Esophagus squamous epithelium (tissue), 4 donors: ENCODE measurements at regions not wholly inside any gene's neighbourhood (a gene's known extent, or its start where the extent isn't known, plus 50 kb on each side); places are given as distances from the start of the nearest gene placed in this dataset.

Experiments used
- CTCF ChIP-seq, 6 experiments: fragments of 450-650 bp in 4 of 6; fragments of 200-600 bp in 2 of 6; sonication (generic) in 2 of 6; IDR thresholded peaks; one replicate each; pipeline ENCODE4 v1.5.1; 2016 to 2019; ENCODE audit warnings: antibody characterized with exemption in 6 of 6, mild to moderate bottlenecking in 4 of 6, moderate library complexity in 4 of 6
- POLR2A ChIP-seq, 4 donors: fragments of 450-650 bp; IDR thresholded peaks; one replicate each; pipeline ENCODE4 v1.6.1; 2017; ENCODE audit warnings: antibody characterized with exemption in 4 of 4, mild to moderate bottlenecking in 4 of 4, moderate library complexity in 3 of 4

- TF ChIP-seq POLR2A (IDR thresholded peaks at IDR 0.05) (no peak), CTCF (IDR thresholded peaks at IDR 0.05) (no peak)
Observed at GRCh38 chr18:42363446-42364441, 408.7 kb downstream of the PIK3C3 start.
